NOMO-1 treated with dmso at 0.1 percent for 144 hours (cell line): ENCODE measurements at regions not wholly inside any gene's neighbourhood (a gene's known extent, or its start where the extent isn't known, plus 50 kb on each side); places are given as distances from the start of the nearest gene placed in this dataset.
"Not testable (repeated sequence)": the region's sequence is repeated elsewhere in the genome, so short reads cannot be mapped to it uniquely, and the experiment has no call there.

Experiments used
- DNase-seq: peaks from one replicate; lab custom pipeline; 2025; ENCODE audit not compliant: unreplicated experiment; lab: John Stamatoyannopoulos, UW

DNA sequence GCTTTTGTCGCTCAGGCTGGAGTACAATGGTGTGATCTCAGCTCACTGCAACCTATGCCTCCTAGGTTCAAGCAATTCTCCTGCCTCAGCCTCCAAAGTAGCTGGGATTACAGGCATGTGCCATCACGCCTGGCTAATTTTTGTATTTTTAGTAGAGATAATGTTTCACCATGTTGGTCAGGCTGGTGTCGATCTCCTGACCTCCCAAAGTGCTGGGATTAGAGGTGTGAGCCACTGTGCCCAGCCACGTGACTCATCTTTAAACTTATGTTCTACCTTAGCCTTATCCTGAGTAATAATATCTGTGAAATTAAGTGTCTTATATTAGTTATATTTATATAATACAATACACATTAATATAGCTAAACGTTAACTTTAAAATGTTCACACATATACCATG, 101.2 kb upstream of the CADM1 start:
- DNase-seq: not testable (repeated sequence)

DNA sequence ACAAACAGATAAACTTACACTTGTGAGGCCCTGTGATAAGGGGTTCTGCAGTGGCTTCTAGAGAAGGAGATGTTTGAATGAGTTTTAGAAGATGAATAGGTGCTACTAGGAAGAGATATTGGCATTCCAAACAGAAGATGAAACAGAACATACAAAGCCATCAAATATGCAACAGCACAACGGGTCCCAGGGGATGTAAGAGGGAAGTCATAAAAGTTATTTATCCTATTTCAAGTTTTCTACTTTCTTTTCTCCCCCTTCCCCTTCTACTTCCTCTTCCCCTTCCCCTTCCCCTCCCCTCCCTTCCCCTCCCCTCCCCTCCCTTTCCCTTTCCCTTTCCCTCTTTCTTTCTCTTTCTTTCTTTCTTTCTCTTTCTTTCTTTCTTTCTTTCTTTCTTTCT, 94.9 kb upstream of the CADM1 start:
- no peak for DNase-seq

- DNase-seq: no peak
Observed at GRCh38 chr11:115598257-115598901, 94.2 kb upstream of the CADM1 start.

- no peak for DNase-seq
Observed at GRCh38 chr11:115591380-115591779, 87.2 kb upstream of the CADM1 start.

DNA sequence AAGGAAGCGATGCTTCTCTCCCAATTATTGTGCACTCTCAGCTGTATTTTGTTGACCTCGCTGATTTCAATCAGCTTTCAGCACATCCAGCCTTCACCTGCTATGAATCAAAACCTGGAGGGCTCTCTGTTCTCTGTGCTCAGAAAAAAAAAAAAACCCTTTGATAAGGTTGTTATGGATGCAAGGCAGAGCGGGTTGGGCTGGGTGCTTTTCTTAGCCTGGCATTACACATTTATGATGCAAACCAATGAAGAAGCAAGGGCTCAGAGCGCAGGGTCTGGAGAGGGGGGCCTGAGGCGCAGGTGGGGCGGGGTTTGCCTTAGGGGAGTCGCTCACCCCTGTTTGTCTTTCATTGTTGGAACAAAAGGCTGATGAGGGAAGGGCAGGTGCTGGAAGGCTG, 86.0 kb upstream of the CADM1 start:
- DNase-seq: no peak

- no peak for DNase-seq
Observed at GRCh38 chr11:115587718-115588342, 83.6 kb upstream of the CADM1 start.

DNA sequence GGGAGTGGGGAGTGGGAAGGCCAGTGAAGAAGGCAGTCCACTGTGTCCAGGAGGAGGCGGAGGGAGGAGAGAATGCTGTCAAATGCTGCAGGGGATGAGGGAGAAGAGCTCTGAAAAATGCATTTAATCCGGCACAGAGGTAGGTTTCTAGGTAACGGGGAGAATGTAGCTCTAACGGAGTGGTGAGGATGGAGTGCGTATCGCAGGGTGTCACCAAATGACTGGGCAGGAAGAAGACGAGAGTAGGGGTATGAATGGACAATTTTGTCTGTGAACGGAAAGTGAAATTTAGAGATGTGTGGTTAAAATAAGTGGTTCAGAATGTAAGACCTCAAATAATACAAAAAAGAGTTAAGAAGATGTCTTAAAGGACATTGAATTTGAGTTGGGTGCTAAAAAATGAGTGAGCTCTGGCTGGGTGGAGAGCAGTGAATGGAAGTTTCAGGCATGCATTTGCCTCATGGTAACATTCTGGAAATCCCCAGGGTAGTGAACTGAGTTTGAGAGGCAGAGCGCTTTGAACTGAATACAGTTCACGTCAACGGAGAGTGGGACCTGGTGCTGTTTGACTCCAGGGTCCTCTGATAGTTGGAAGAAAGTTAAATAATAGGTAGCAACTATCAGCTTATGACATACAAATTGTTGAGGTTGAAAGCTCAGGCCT, 81.3 kb upstream of the CADM1 start:
- no peak for DNase-seq

DNA sequence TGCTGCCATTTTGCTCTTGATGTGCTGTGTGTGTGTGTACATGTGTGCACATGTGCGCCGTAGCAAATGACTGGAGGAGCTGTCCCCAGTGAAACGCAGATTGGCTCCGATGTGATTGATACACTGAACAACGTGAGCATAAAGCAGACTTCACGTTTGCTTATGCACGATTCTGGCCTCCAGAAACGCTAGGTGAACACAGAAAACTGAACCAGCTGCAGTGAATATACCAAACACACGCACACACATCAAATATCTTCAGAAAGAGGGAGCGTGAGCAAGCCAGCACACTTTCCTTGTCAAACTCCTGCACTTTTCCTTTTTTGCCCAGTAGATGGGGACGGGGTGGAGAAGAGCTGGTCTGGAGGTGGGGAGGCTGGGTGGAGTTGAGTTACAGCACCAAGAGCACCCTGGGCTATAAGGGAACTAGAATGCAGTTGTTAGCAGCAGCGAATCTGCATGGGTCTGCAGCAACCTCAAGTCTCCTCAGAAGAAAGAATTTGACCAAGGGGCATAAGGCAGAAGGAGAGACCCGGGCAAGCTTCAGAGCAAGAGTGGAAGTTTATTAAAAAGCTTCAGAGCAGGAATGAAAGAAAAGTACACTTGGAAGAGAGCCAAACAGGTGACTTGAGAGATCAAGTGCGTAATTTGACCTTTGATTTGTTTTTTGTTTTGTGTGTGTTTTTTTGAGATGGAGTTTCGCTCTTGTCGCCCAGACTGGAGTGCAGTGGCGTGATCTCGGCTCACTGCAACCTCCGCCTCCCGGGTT, 77.8 kb upstream of the CADM1 start:
- no peak for DNase-seq

DNA sequence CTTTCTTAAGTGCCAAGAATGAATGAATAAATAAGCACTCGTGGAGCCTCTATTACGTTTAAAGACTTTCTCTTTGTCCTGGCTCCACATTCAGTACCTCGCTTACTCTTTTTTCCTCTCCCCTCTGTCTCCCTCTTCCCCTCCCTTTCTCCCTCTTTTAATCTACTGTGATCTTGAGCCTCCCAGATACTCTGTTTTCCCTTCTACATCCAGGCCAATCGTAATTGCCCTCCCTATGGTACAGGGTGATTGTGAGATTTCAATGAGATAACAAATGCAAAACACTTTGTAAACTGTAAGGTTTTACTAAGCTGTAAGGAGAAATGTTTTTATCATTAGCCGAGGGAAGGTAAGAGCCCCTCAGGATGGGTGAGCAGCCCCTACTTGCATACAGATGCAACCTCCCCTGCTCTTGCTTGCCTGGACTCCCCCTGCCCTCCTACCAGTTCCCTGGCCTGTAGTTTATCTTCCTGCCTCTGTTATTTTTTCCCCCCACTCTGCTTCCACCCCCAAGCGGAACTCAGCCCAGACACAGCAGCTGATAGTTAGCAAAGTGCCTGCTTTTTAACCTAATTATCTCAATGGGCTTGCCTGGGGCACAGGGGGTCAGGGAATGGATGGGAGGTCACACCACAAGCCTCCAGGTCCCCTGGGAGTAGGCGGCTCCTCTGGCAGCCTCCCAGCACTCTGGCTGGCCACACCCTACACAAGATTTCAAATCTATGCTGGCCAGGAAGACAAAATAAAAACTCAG, 76.9 kb upstream of the CADM1 start:
- no peak for DNase-seq

DNA sequence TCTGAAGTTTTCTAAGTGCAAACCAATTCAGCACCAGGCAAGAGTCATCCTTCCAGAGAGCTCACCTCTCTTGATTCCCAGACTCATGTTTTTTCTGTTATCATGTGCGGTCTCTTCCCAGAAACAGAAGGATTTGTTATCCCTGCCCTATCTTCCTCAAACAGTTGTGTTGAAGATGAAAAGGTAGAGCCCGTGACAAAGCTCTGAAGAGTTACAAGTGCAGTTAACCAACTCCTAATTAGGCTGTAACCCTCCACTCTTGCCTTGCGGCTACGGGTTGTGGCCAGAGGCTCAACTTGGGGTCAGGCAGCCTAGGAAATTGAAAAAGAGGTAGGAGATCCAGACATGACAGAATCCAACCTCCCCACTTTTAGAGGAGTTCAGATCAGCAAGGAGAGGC, 76.2 kb upstream of the CADM1 start:
- DNase-seq: no peak

DNA sequence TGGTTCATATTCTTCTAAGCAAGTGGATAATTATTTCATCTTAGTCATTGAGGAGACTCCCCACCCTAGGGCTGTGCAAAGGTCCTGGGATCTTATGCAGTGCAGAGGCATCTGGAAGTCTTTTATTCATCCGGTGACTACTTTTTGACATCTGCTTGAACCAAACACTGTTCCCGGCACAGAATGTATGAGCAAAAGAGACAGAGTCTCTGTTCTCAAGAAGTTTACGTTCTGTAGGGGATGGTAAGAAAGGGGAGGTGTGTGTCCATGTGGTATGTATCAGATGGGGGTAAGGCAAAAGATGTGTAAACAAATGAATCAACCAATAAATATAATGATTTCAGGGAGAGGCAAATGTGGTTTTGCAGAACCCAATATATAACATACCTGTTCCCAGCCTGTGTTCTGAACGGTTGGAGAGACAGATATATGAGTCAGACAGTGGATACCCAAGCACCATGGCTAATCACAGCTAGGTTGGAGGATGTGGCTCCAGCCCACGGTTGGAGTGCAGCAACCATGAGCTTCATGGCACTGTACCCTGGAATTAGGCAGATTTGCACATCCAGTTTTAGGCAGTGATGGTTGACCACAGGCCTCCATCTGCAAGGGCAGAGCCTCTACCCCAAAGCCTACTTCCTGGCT, 75.1 kb upstream of the CADM1 start:
- DNase-seq: no peak

- no peak for DNase-seq
Observed at GRCh38 chr11:115578275-115578674, 74.1 kb upstream of the CADM1 start.

GRCh38 chr11:115577701-115578100, 73.5 kb upstream of the CADM1 start:
- no peak for DNase-seq

DNA sequence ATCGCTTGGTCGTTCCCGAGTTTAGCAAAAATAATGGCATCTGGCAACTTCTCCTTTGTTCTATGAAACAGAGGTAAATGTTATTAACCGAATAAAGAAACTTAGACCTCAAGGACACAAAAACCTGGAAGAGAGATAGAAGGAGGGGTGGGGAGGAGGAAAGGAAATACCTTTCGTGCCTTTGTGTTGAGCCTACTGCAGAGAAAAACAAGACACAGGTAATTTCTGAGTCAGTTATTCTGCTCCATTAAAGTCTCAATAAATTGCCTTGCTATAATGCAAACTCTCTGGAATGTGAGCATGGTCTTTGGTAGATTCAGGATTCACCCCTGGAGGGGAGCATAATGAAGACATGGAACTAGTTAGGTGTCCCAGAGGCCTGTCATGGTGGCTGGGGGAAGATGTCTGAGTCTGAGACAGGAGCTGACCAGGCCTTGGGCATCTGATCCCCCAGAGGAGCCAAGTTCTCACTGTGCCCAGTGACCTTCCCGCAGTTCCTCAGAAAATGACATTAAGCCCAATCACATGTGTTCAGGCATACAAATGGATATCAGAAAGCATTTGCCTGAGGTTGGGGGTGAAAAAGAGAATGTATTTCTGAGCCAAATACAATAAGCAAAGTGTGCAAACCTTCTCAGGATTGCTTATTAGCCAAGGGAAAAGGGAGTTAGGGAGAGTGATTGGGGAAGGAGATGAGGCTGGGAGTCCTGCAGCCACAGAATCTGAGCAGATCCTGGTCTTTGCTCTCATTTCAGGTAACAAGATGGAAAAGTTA, 72.6 kb upstream of the CADM1 start:
- no peak for DNase-seq

- no peak for DNase-seq
Observed at GRCh38 chr11:115572551-115572950, 68.3 kb upstream of the CADM1 start.

DNA sequence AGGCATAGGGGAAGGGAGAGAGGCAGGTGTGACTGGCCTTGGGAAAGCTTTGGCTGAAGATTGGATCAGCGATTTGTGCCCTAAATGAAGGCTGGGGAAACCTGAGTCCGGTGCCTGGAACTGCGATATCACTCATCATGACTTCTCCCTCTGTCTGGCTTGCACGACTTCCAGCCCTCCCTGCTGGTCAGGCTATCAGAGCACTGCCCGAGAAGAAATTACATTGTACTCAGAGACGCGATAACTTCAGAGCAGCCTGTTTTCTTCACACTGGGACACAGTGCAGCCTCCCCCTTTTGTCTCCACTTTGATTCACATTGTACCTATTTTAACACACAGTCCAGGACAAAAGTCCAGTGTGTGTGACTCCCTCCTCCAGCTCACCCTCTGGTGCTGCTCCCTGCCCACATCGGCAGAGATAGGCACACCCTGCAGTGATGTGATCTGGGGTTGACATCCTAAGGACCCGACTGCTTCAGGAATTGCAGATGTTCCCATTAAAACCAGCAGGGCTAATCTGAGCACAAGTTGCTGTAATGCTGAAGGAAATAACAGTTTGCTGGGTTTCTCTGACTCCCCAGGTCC, 62.1 kb upstream of the CADM1 start:
- DNase-seq: no peak

DNA sequence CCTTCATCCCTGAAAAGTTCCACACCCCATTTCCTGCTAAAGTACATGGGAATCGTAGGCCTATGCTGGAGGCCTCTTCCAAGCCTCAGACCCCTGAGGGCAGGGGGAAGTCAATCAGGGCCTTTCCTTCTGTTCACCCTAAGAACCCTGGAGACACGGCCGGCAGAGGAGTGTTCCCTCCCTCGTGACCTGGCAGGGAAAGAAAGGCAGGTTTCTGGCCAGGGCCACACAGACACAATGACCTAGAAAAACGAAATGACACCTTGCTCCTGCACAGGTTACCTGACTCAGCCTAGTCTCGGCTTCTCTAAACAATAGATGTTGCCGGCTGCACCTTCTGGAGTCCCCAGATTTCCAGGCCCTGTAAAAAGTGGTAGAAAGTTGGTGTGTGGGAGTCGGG, 60.6 kb upstream of the CADM1 start:
- DNase-seq: no peak

GRCh38 chr11:115561116-115561515, 56.9 kb upstream of the CADM1 start:
- no peak for DNase-seq

- DNase-seq: no peak
Observed at GRCh38 chr11:115558635-115559034, 54.4 kb upstream of the CADM1 start.

DNA sequence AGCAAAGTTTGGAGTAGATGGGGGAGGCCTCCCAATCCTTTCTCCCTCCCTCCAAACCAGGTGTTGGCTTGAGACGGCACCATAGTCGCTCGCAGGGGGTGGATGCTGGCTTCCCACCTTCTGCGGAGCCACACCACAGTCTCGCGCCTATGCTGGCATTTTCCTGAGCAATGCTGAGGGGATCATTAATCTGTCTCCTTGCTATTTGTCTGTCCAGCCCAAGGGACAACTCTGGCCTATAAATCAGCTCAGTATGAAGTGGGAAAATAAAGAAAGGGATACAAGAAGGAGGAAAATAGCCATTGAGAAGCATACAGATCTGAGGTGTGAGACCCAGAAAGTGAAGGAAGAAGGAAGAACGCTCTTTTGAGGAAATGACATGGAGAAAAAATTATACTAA, 53.5 kb upstream of the CADM1 start:
- no peak for DNase-seq
